NT2/D1 (cell line): ENCODE measurements at regions not wholly inside any gene's neighbourhood (a gene's known extent, or its start where the extent isn't known, plus 50 kb on each side); places are given as distances from the start of the nearest gene placed in this dataset.

ENCODE experiments used
- YY1 ChIP-seq: IDR thresholded peaks from 2 replicates; pipeline ENCODE4 v1.6.1; 2011; ENCODE audit not compliant: insufficient read length, insufficient read depth
- ZNF274 ChIP-seq: IDR thresholded peaks from 2 replicates; pipeline ENCODE4 v1.6.1; 2011; ENCODE audit warnings: mild to moderate bottlenecking, low read depth, low read length

GRCh38 chr17:70238228-70238627, 68.9 kb downstream of the KCNJ2 start:
- TF ChIP-seq ZNF274 (no peak), YY1 (no peak)
